Rectal smooth muscle tissue (tissue), 1 donor: ENCODE measurements at regions not wholly inside any gene's neighbourhood (a gene's known extent, or its start where the extent isn't known, plus 50 kb on each side); places are given as distances from the start of the nearest gene placed in this dataset.

Experiments used
- H3K27ac ChIP-seq: one replicate; pipeline ENCODE4 v1.7.0; 2013; ENCODE audit warnings: low read depth, low read length, inconsistent platforms
- H3K27me3 ChIP-seq: one replicate; pipeline ENCODE4 v1.7.0; 2013; ENCODE audit warnings: low read length; ENCODE audit not compliant: control insufficient read depth, insufficient read depth
- H3K36me3 ChIP-seq: one replicate; pipeline ENCODE4 v1.7.0; 2013; ENCODE audit warnings: low read length; ENCODE audit not compliant: control insufficient read depth, insufficient read depth
- H3K4me1 ChIP-seq: one replicate; pipeline ENCODE4 v1.7.0; 2013; ENCODE audit warnings: low read length; ENCODE audit not compliant: control insufficient read depth, insufficient read depth
- H3K4me3 ChIP-seq: one replicate; pipeline ENCODE4 v1.7.0; 2013; ENCODE audit warnings: low read length
- H3K9ac ChIP-seq: one replicate; pipeline ENCODE4 v1.7.0; 2013; ENCODE audit warnings: low read length

GRCh38 chr1:232531291-232531690 lies 98.6 kb downstream of the SIPA1L2 start:
- Histone ChIP-seq H3K27me3 (no peaks in the 10 kb centered on the region), H3K9ac (no peak overlapping the region), H3K27ac (no peak overlapping the region), H3K4me1 (peaks cover 3% of the 10 kb centered on the region), H3K4me3 (no peak overlapping the region), H3K36me3 (no peaks in the 10 kb centered on the region)

- Histone ChIP-seq H3K4me3 (no peak overlapping the region), H3K27ac (no peak overlapping the region), H3K4me1 (peaks cover 3% of the 10 kb centered on the region), H3K27me3 (no peaks in the 10 kb centered on the region), H3K36me3 (no peaks in the 10 kb centered on the region), H3K9ac (no peak overlapping the region)
Observed at GRCh38 chr1:232529747-232530146, 100.2 kb downstream of the SIPA1L2 start.

GRCh38 chr1:232528472-232529089 lies 101.4 kb downstream of the SIPA1L2 start:
- H3K9ac ChIP-seq = no peak overlapping the region
- no peak overlapping the region for H3K4me3 ChIP-seq
- H3K4me1 ChIP-seq = peaks cover 3% of the 10 kb centered on the region
- no peaks in the 10 kb centered on the region for H3K36me3 ChIP-seq
- H3K27me3 ChIP-seq = no peaks in the 10 kb centered on the region
- no peak overlapping the region for H3K27ac ChIP-seq

- H3K4me1 ChIP-seq = peaks cover 6% of the 10 kb centered on the region
- H3K4me3 ChIP-seq = no peak overlapping the region
- H3K36me3 ChIP-seq = no peaks in the 10 kb centered on the region
- no peak overlapping the region for H3K9ac ChIP-seq
- H3K27ac ChIP-seq = no peak overlapping the region
- no peaks in the 10 kb centered on the region for H3K27me3 ChIP-seq
Observed at GRCh38 chr1:232524056-232524455, 105.9 kb downstream of the SIPA1L2 start.

GRCh38 chr1:232522189-232522588 lies 107.7 kb downstream of the SIPA1L2 start:
- no peak overlapping the region for H3K4me3 ChIP-seq
- no peaks in the 10 kb centered on the region for H3K27me3 ChIP-seq
- peaks cover 6% of the 10 kb centered on the region for H3K4me1 ChIP-seq
- H3K36me3 ChIP-seq = no peaks in the 10 kb centered on the region
- H3K9ac ChIP-seq = no peak overlapping the region
- H3K27ac ChIP-seq = no peak overlapping the region

- Histone ChIP-seq H3K4me1 (peaks cover 3% of the 10 kb centered on the region), H3K9ac (no peak overlapping the region), H3K4me3 (no peak overlapping the region), H3K36me3 (no peaks in the 10 kb centered on the region), H3K27me3 (no peaks in the 10 kb centered on the region), H3K27ac (no peak overlapping the region)
Observed at GRCh38 chr1:232521660-232522059, 108.3 kb downstream of the SIPA1L2 start.

GRCh38 chr1:232519186-232519585 lies 110.7 kb downstream of the SIPA1L2 start:
- Histone ChIP-seq H3K9ac (no peak overlapping the region), H3K27ac (peak overlapping the region; percentile 30), H3K27me3 (no peaks in the 10 kb centered on the region), H3K4me1 (peaks cover 3% of the 10 kb centered on the region), H3K4me3 (no peak overlapping the region), H3K36me3 (peaks cover 3% of the 10 kb centered on the region)

- no peak overlapping the region for H3K4me3 ChIP-seq
- no peak overlapping the region for H3K9ac ChIP-seq
- peaks cover 3% of the 10 kb centered on the region for H3K4me1 ChIP-seq
- no peaks in the 10 kb centered on the region for H3K27me3 ChIP-seq
- H3K36me3 ChIP-seq = peaks cover 6% of the 10 kb centered on the region
- H3K27ac ChIP-seq = peak overlapping the region; percentile 11
Observed at GRCh38 chr1:232518349-232518748, 111.6 kb downstream of the SIPA1L2 start.

- H3K27ac ChIP-seq = no peak overlapping the region
- no peaks in the 10 kb centered on the region for H3K27me3 ChIP-seq
Observed at GRCh38 chr1:232517204-232517603, 112.7 kb downstream of the SIPA1L2 start.

GRCh38 chr1:232515706-232516105 lies 114.2 kb downstream of the SIPA1L2 start:
- Histone ChIP-seq H3K4me1 (peaks cover 3% of the 10 kb centered on the region), H3K36me3 (peaks cover 6% of the 10 kb centered on the region), H3K27ac (no peak overlapping the region)

More at GRCh38 chr1:232517204-232517603, 112.7 kb downstream of the SIPA1L2 start:
- H3K4me3 ChIP-seq = no peak overlapping the region
- H3K4me1 ChIP-seq = peaks cover 3% of the 10 kb centered on the region
- peaks cover 6% of the 10 kb centered on the region for H3K36me3 ChIP-seq
- H3K9ac ChIP-seq = no peak overlapping the region

GRCh38 chr1:232512712-232513111 lies 117.2 kb downstream of the SIPA1L2 start:
- H3K4me1 ChIP-seq = peaks cover 3% of the 10 kb centered on the region
- peak overlapping the region; percentile 77 for H3K27ac ChIP-seq
- no peak overlapping the region for H3K4me3 ChIP-seq
- H3K27me3 ChIP-seq = no peaks in the 10 kb centered on the region
- peaks cover 6% of the 10 kb centered on the region for H3K36me3 ChIP-seq
- no peak overlapping the region for H3K9ac ChIP-seq

More at GRCh38 chr1:232515706-232516105, 114.2 kb downstream of the SIPA1L2 start:
- Histone ChIP-seq H3K27me3 (no peaks in the 10 kb centered on the region), H3K9ac (no peak overlapping the region), H3K4me3 (no peak overlapping the region)

GRCh38 chr1:232511172-232511571 lies 118.8 kb downstream of the SIPA1L2 start:
- Histone ChIP-seq H3K9ac (no peak overlapping the region), H3K36me3 (peaks cover 6% of the 10 kb centered on the region), H3K4me3 (no peak overlapping the region), H3K4me1 (peaks cover 3% of the 10 kb centered on the region), H3K27me3 (no peaks in the 10 kb centered on the region), H3K27ac (no peak overlapping the region)

GRCh38 chr1:232510367-232511110 lies 119.4 kb downstream of the SIPA1L2 start:
- Histone ChIP-seq H3K27me3 (no peaks in the 10 kb centered on the region), H3K9ac (no peak overlapping the region), H3K27ac (no peak overlapping the region), H3K4me3 (no peak overlapping the region), H3K4me1 (peaks cover 3% of the 10 kb centered on the region), H3K36me3 (peaks cover 6% of the 10 kb centered on the region)
